ENCODE measurements at regions not wholly inside any gene's neighbourhood (a gene's known extent, or its start where the extent isn't known, plus 50 kb on each side); places are given as distances from the start of the nearest gene placed in this dataset.

GRCh38 chr6:156413154-156413553 lies 364.0 kb upstream of the ARID1B start:
- no peak for DNase-seq (ENCODE audit: low spot score)

GRCh38 chr6:156410649-156411048 lies 366.5 kb upstream of the ARID1B start:
- no peak for DNase-seq (ENCODE audit: low spot score)

- DNase-seq (ENCODE audit: low spot score): no peak
These were observed 368.5 kb upstream of the ARID1B start for GRCh38 chr6:156408655-156409054.

- DNase-seq (ENCODE audit: low spot score): no peak
These were observed 369.8 kb upstream of the ARID1B start for GRCh38 chr6:156407334-156407733.

- no peak for DNase-seq (ENCODE audit: low spot score)
These were observed 370.5 kb upstream of the ARID1B start for GRCh38 chr6:156406688-156407087.

- no peak for DNase-seq (ENCODE audit: low spot score)
These were observed 371.1 kb upstream of the ARID1B start for GRCh38 chr6:156406099-156406498.

GRCh38 chr6:156402628-156403027 lies 374.6 kb upstream of the ARID1B start:
- DNase-seq (ENCODE audit: low spot score): no peak

- DNase-seq (ENCODE audit: low spot score): no peak
These were observed 375.0 kb upstream of the ARID1B start for GRCh38 chr6:156402227-156402626.

GRCh38 chr6:156400487-156400886 lies 376.7 kb upstream of the ARID1B start:
- DNase-seq (ENCODE audit: low spot score): no peak

GRCh38 chr6:156398966-156399365 lies 378.2 kb upstream of the ARID1B start:
- no peak for DNase-seq (ENCODE audit: low spot score)

GRCh38 chr6:156398371-156398770 lies 378.8 kb upstream of the ARID1B start:
- no peak for DNase-seq (ENCODE audit: low spot score)

GRCh38 chr6:156396791-156397418 lies 380.3 kb upstream of the ARID1B start:
- no peak for DNase-seq (ENCODE audit: low spot score)

- DNase-seq (ENCODE audit: low spot score): no peak
These were observed 381.0 kb upstream of the ARID1B start for GRCh38 chr6:156396068-156396771.

- no peak for DNase-seq (ENCODE audit: low spot score)
These were observed 381.9 kb upstream of the ARID1B start for GRCh38 chr6:156395276-156395675.

GRCh38 chr6:156392648-156393047 lies 384.5 kb upstream of the ARID1B start:
- DNase-seq (ENCODE audit: low spot score): no peak

GRCh38 chr6:156391977-156392376 lies 385.2 kb upstream of the ARID1B start:
- no peak for DNase-seq (ENCODE audit: low spot score)

- no peak for DNase-seq (ENCODE audit: low spot score)
These were observed 386.0 kb upstream of the ARID1B start for GRCh38 chr6:156391061-156391672.

- DNase-seq (ENCODE audit: low spot score): no peak
These were observed 386.6 kb upstream of the ARID1B start for GRCh38 chr6:156390621-156391020.

- no peak for DNase-seq (ENCODE audit: low spot score)
These were observed 387.9 kb upstream of the ARID1B start for GRCh38 chr6:156389296-156389695.

- DNase-seq (ENCODE audit: low spot score): no peak
These were observed 389.7 kb upstream of the ARID1B start for GRCh38 chr6:156387472-156387871.

GRCh38 chr6:156383059-156383458 lies 394.1 kb upstream of the ARID1B start:
- DNase-seq (ENCODE audit: low spot score): no peak

- no peak for DNase-seq (ENCODE audit: low spot score)
These were observed 397.5 kb upstream of the ARID1B start for GRCh38 chr6:156379392-156380289.

All from AG08395 (cell line).